ENCODE measurements at regions not wholly inside any gene's neighbourhood (a gene's known extent, or its start where the extent isn't known, plus 50 kb on each side); places are given as distances from the start of the nearest gene placed in this dataset.

GRCh38 chr20:19099596-19100545 lies 112.6 kb upstream of the SLC24A3 start:
- H3K27me3 ChIP-seq (ENCODE audit: insufficient read depth, low read depth, low read length), result no peaks in the 10 kb centered on the region
- H4K20me1 ChIP-seq (ENCODE audit: insufficient read depth), result no peaks in the 10 kb centered on the region
- H3K9me2 ChIP-seq (ENCODE audit: insufficient read depth, low read length), result no peaks in the 10 kb centered on the region
- no peaks in the 10 kb centered on the region for H3K9me3 ChIP-seq (ENCODE audit: low read length)
- H3F3A ChIP-seq (ENCODE audit: insufficient read depth, low read length, poor library complexity, severe bottlenecking), result no peaks in the 10 kb centered on the region
- H3K27ac ChIP-seq (ENCODE audit: low read length), result no peak overlapping the region
- no peaks in the 10 kb centered on the region for H3K36me3 ChIP-seq (ENCODE audit: insufficient read depth, low read length)
- H3K9ac ChIP-seq (ENCODE audit: low read length), result no peak overlapping the region
- H2AFZ ChIP-seq (ENCODE audit: low read depth, low read length), result no peak overlapping the region
- no peak overlapping the region for H3K4me3 ChIP-seq (ENCODE audit: low read length)
- H3K4me2 ChIP-seq (ENCODE audit: low read length), result no peak overlapping the region
- TF ChIP-seq CTCF (IDR thresholded peaks at IDR 0.05; ENCODE audit: poor library complexity, severe bottlenecking) (no peak), REST (IDR thresholded peaks at IDR 0.05; ENCODE audit: borderline replicate concordance) (no peak), EZH2 (IDR thresholded peaks at IDR 0.05; ENCODE audit: borderline replicate concordance, insufficient read depth, low read length, poor library complexity, severe bottlenecking) (no peak), MXI1 (conservative IDR thresholded peaks at IDR 0.05; ENCODE audit: poor library complexity, severe bottlenecking) (no peak), SMC3 (conservative IDR thresholded peaks at IDR 0.05; ENCODE audit: poor library complexity) (no peak), TAF1 (IDR thresholded peaks at IDR 0.05; ENCODE audit: low read depth) (no peak), POLR2AphosphoS5 (IDR thresholded peaks at IDR 0.05) (no peak), RAD21 (conservative IDR thresholded peaks at IDR 0.05) (no peak), EP300 (conservative IDR thresholded peaks at IDR 0.05; ENCODE audit: poor library complexity, severe bottlenecking) (no peak)
- H3K79me2 ChIP-seq (replicated peaks; ENCODE audit: insufficient read depth, low read length), result no peaks in the 10 kb centered on the region

GRCh38 chr20:19100975-19101374 lies 111.5 kb upstream of the SLC24A3 start:
- no peak overlapping the region for H3K27ac ChIP-seq (ENCODE audit: low read length)
- H3K4me2 ChIP-seq (ENCODE audit: low read length), result no peak overlapping the region
- no peaks in the 10 kb centered on the region for H3K36me3 ChIP-seq (ENCODE audit: insufficient read depth, low read length)
- no peaks in the 10 kb centered on the region for H3K27me3 ChIP-seq (ENCODE audit: insufficient read depth, low read depth, low read length)
- H2AFZ ChIP-seq (ENCODE audit: low read depth, low read length), result no peak overlapping the region
- no peak overlapping the region for H3K4me3 ChIP-seq (ENCODE audit: low read length)
- no peaks in the 10 kb centered on the region for H3K9me3 ChIP-seq (ENCODE audit: low read length)
- H3K79me2 ChIP-seq (replicated peaks; ENCODE audit: insufficient read depth, low read length), result no peaks in the 10 kb centered on the region
- no peaks in the 10 kb centered on the region for H3K9me2 ChIP-seq (ENCODE audit: insufficient read depth, low read length)
- H4K20me1 ChIP-seq (ENCODE audit: insufficient read depth), result no peaks in the 10 kb centered on the region
- H3F3A ChIP-seq (ENCODE audit: insufficient read depth, low read length, poor library complexity, severe bottlenecking), result no peaks in the 10 kb centered on the region
- TF ChIP-seq EZH2 (IDR thresholded peaks at IDR 0.05; ENCODE audit: borderline replicate concordance, insufficient read depth, low read length, poor library complexity, severe bottlenecking), result no peak
- no peak for TF ChIP-seq EP300 (conservative IDR thresholded peaks at IDR 0.05; ENCODE audit: poor library complexity, severe bottlenecking)
- TF ChIP-seq REST (IDR thresholded peaks at IDR 0.05; ENCODE audit: borderline replicate concordance), result no peak
- TF ChIP-seq RAD21 (conservative IDR thresholded peaks at IDR 0.05), result no peak
- TF ChIP-seq TAF1 (IDR thresholded peaks at IDR 0.05; ENCODE audit: low read depth), result no peak
- no peak for TF ChIP-seq POLR2AphosphoS5 (IDR thresholded peaks at IDR 0.05)
- TF ChIP-seq SMC3 (conservative IDR thresholded peaks at IDR 0.05; ENCODE audit: poor library complexity), result no peak
- TF ChIP-seq CTCF (IDR thresholded peaks at IDR 0.05; ENCODE audit: poor library complexity, severe bottlenecking), result no peak
- no peak for TF ChIP-seq MXI1 (conservative IDR thresholded peaks at IDR 0.05; ENCODE audit: poor library complexity, severe bottlenecking)
- no peak overlapping the region for H3K9ac ChIP-seq (ENCODE audit: low read length)

Measured in neural cell (in vitro differentiated cells).